ENCODE measurements at regions not wholly inside any gene's neighbourhood (a gene's known extent, or its start where the extent isn't known, plus 50 kb on each side); places are given as distances from the start of the nearest gene placed in this dataset.

GRCh38 chr12:114579389-114579788, 104.6 kb downstream of the TBX3 start:
- no peak overlapping the region for H3K27ac ChIP-seq (ENCODE audit: insufficient read depth, low read length)
- H3K79me2 ChIP-seq (ENCODE audit: control insufficient read depth, insufficient read depth, low read length) = no peaks in the 10 kb centered on the region
- H3K9me3 ChIP-seq (ENCODE audit: control insufficient read depth, insufficient read depth, low read depth, low read length) = no peaks in the 10 kb centered on the region
- no peak overlapping the region for H3K4me2 ChIP-seq (ENCODE audit: extremely low read depth, insufficient read depth, low read length)
- TF ChIP-seq CTCF (conservative IDR thresholded peaks at IDR 0.05 in 1 of 2, IDR thresholded peaks at IDR 0.05 in 1 of 2; ENCODE audit: low read depth in 1 of 2, low read length in 2 of 2) (no peak), EZH2 (IDR thresholded peaks at IDR 0.05; ENCODE audit: low read length, missing control alignments) (no peak)
- H3K36me3 ChIP-seq (ENCODE audit: control insufficient read depth, insufficient read depth, low read length) = no peaks in the 10 kb centered on the region
- H3K27me3 ChIP-seq (ENCODE audit: control insufficient read depth, insufficient read depth, low read length) = no peaks in the 10 kb centered on the region
- H3K4me1 ChIP-seq (ENCODE audit: control insufficient read depth, extremely low read depth, insufficient read depth, low read length) = no peaks in the 10 kb centered on the region
- no peaks in the 10 kb centered on the region for H4K20me1 ChIP-seq (ENCODE audit: control insufficient read depth, extremely low read depth, insufficient read depth, low read length)
- H3K9ac ChIP-seq (ENCODE audit: insufficient read depth, low read length) = no peak overlapping the region
- H3K4me3 ChIP-seq (replicated peaks in 1 of 4; ENCODE audit: control extremely low read depth in 1 of 4, insufficient read depth in 1 of 4, low read depth in 3 of 4, low read length in 4 of 4) = no peak overlapping the region
- no peak for DNase-seq (ENCODE audit: low read depth in 2 of 2)
- no peak overlapping the region for H2AFZ ChIP-seq (ENCODE audit: low read length)

- no peak for DNase-seq (ENCODE audit: low read depth in 2 of 2)
- H3K4me3 ChIP-seq (replicated peaks in 1 of 4; ENCODE audit: control extremely low read depth in 1 of 4, insufficient read depth in 1 of 4, low read depth in 3 of 4, low read length in 4 of 4) = no peak overlapping the region
- no peak overlapping the region for H3K27ac ChIP-seq (ENCODE audit: insufficient read depth, low read length)
- no peaks in the 10 kb centered on the region for H3K36me3 ChIP-seq (ENCODE audit: control insufficient read depth, insufficient read depth, low read length)
- H3K79me2 ChIP-seq (ENCODE audit: control insufficient read depth, insufficient read depth, low read length) = no peaks in the 10 kb centered on the region
- no peaks in the 10 kb centered on the region for H4K20me1 ChIP-seq (ENCODE audit: control insufficient read depth, extremely low read depth, insufficient read depth, low read length)
- TF ChIP-seq CTCF (conservative IDR thresholded peaks at IDR 0.05 in 1 of 2, IDR thresholded peaks at IDR 0.05 in 1 of 2; ENCODE audit: low read depth in 1 of 2, low read length in 2 of 2) (no peak), EZH2 (IDR thresholded peaks at IDR 0.05; ENCODE audit: low read length, missing control alignments) (no peak)
- no peak overlapping the region for H2AFZ ChIP-seq (ENCODE audit: low read length)
- no peak overlapping the region for H3K9ac ChIP-seq (ENCODE audit: insufficient read depth, low read length)
- no peaks in the 10 kb centered on the region for H3K4me1 ChIP-seq (ENCODE audit: control insufficient read depth, extremely low read depth, insufficient read depth, low read length)
- H3K27me3 ChIP-seq (ENCODE audit: control insufficient read depth, insufficient read depth, low read length) = no peaks in the 10 kb centered on the region
- no peaks in the 10 kb centered on the region for H3K9me3 ChIP-seq (ENCODE audit: control insufficient read depth, insufficient read depth, low read depth, low read length)
- H3K4me2 ChIP-seq (ENCODE audit: extremely low read depth, insufficient read depth, low read length) = no peak overlapping the region
Measured at GRCh38 chr12:114562654-114563053, 121.3 kb downstream of the TBX3 start.

- no peaks in the 10 kb centered on the region for H3K9me3 ChIP-seq (ENCODE audit: control insufficient read depth, insufficient read depth, low read depth, low read length)
- TF ChIP-seq CTCF (conservative IDR thresholded peaks at IDR 0.05 in 1 of 2, IDR thresholded peaks at IDR 0.05 in 1 of 2; ENCODE audit: low read depth in 1 of 2, low read length in 2 of 2) (no peak), EZH2 (IDR thresholded peaks at IDR 0.05; ENCODE audit: low read length, missing control alignments) (no peak)
- H2AFZ ChIP-seq (ENCODE audit: low read length) = no peak overlapping the region
- no peak overlapping the region for H3K9ac ChIP-seq (ENCODE audit: insufficient read depth, low read length)
- no peaks in the 10 kb centered on the region for H3K4me1 ChIP-seq (ENCODE audit: control insufficient read depth, extremely low read depth, insufficient read depth, low read length)
- H3K27me3 ChIP-seq (ENCODE audit: control insufficient read depth, insufficient read depth, low read length) = no peaks in the 10 kb centered on the region
- no peaks in the 10 kb centered on the region for H3K36me3 ChIP-seq (ENCODE audit: control insufficient read depth, insufficient read depth, low read length)
- H3K4me3 ChIP-seq (replicated peaks in 1 of 4; ENCODE audit: control extremely low read depth in 1 of 4, insufficient read depth in 1 of 4, low read depth in 3 of 4, low read length in 4 of 4) = no peak overlapping the region
- no peak overlapping the region for H3K4me2 ChIP-seq (ENCODE audit: extremely low read depth, insufficient read depth, low read length)
- no peaks in the 10 kb centered on the region for H3K79me2 ChIP-seq (ENCODE audit: control insufficient read depth, insufficient read depth, low read length)
- H3K27ac ChIP-seq (ENCODE audit: insufficient read depth, low read length) = no peak overlapping the region
- no peaks in the 10 kb centered on the region for H4K20me1 ChIP-seq (ENCODE audit: control insufficient read depth, extremely low read depth, insufficient read depth, low read length)
- no peak for DNase-seq (ENCODE audit: low read depth in 2 of 2)
Measured at GRCh38 chr12:114555451-114555850, 128.5 kb downstream of the TBX3 start.

Measured in fibroblast of lung (primary cell).